ENCODE measurements at regions not wholly inside any gene's neighbourhood (a gene's known extent, or its start where the extent isn't known, plus 50 kb on each side); places are given as distances from the start of the nearest gene placed in this dataset.

- H3K27ac ChIP-seq (ENCODE audit: low read length): no peak overlapping the region
- no peaks in the 10 kb centered on the region for H3K9me3 ChIP-seq (ENCODE audit: control insufficient read depth, insufficient read depth, low read depth, low read length)
- no peak overlapping the region for H3K4me3 ChIP-seq (ENCODE audit: low read depth in 2 of 2, low read length in 2 of 2)
- ChIA-PET POLR2A (no interaction called here), CTCF (no interaction called here)
- H3K36me3 ChIP-seq (ENCODE audit: control insufficient read depth, insufficient read depth, low read length): no peaks in the 10 kb centered on the region
- no peak for ATAC-seq
- BruUV-seq (replicated peaks): no TSS peak
- no peaks in the 10 kb centered on the region for H3K27me3 ChIP-seq (ENCODE audit: control insufficient read depth, insufficient read depth, low read length)
- TF ChIP-seq POLR2AphosphoS5 (IDR thresholded peaks at IDR 0.05; ENCODE audit: low read depth, low read length) (no peak), CTCF (IDR thresholded peaks at IDR 0.05) (no peak), TCF7L2 (IDR thresholded peaks at IDR 0.05; ENCODE audit: low read depth, low read length) (no peak)
- intact Hi-C loops (cut with micrococcal nuclease; ENCODE audit: unreplicated experiment) (no loop called here), in situ Hi-C loops (cut with HindIII; ENCODE audit: low pct_unique_long_range_greater_than_20kb, low sequenced_read_pairs) (no loop called here)
- DNase-seq (ENCODE audit: low read depth, low spot score): no peak
- H3K4me1 ChIP-seq (ENCODE audit: control insufficient read depth, insufficient read depth, low read length): no peaks in the 10 kb centered on the region
These were observed 716.4 kb upstream of the NOVA1 start for GRCh38 chr14:27314231-27314630.

- H3K9me3 ChIP-seq (ENCODE audit: control insufficient read depth, insufficient read depth, low read depth, low read length): no peaks in the 10 kb centered on the region
- intact Hi-C loops (cut with micrococcal nuclease; ENCODE audit: unreplicated experiment) (no loop called here), in situ Hi-C loops (cut with HindIII; ENCODE audit: low pct_unique_long_range_greater_than_20kb, low sequenced_read_pairs) (no loop called here)
- ChIA-PET POLR2A (no interaction called here), CTCF (no interaction called here)
- no peak overlapping the region for H3K4me3 ChIP-seq (ENCODE audit: low read depth in 2 of 2, low read length in 2 of 2)
- TF ChIP-seq TCF7L2 (IDR thresholded peaks at IDR 0.05; ENCODE audit: low read depth, low read length) (no peak), REST (IDR thresholded peaks at IDR 0.05; ENCODE audit: insufficient read depth in 1 of 2, low read depth in 2 of 2, low read length in 1 of 2) (no peak), POLR2AphosphoS5 (IDR thresholded peaks at IDR 0.05; ENCODE audit: low read depth, low read length) (no peak), SIN3A (IDR thresholded peaks at IDR 0.05; ENCODE audit: borderline replicate concordance, insufficient read depth, low read depth, low read length) (no peak), CTCF (IDR thresholded peaks at IDR 0.05) (no peak)
- H3K36me3 ChIP-seq (ENCODE audit: control insufficient read depth, insufficient read depth, low read length): no peaks in the 10 kb centered on the region
- ATAC-seq (no peak), DNase-seq (ENCODE audit: low read depth, low spot score) (no peak)
- no peak overlapping the region for H3K27ac ChIP-seq (ENCODE audit: low read length)
- no peaks in the 10 kb centered on the region for H3K27me3 ChIP-seq (ENCODE audit: control insufficient read depth, insufficient read depth, low read length)
- no TSS peak for BruUV-seq (replicated peaks)
- H3K4me1 ChIP-seq (ENCODE audit: control insufficient read depth, insufficient read depth, low read length): no peaks in the 10 kb centered on the region
These were observed 717.6 kb upstream of the NOVA1 start for GRCh38 chr14:27315477-27315876.

GRCh38 chr14:27315947-27316346 lies 718.1 kb upstream of the NOVA1 start:
- H3K36me3 ChIP-seq (ENCODE audit: control insufficient read depth, insufficient read depth, low read length): no peaks in the 10 kb centered on the region
- BruUV-seq (replicated peaks): no TSS peak
- no peak for TF ChIP-seq CTCF (IDR thresholded peaks at IDR 0.05)
- TF ChIP-seq SIN3A (IDR thresholded peaks at IDR 0.05; ENCODE audit: borderline replicate concordance, insufficient read depth, low read depth, low read length): no peak
- TF ChIP-seq TCF7L2 (IDR thresholded peaks at IDR 0.05; ENCODE audit: low read depth, low read length): no peak
- no peak for TF ChIP-seq REST (IDR thresholded peaks at IDR 0.05; ENCODE audit: insufficient read depth in 1 of 2, low read depth in 2 of 2, low read length in 1 of 2)
- no peak for TF ChIP-seq POLR2AphosphoS5 (IDR thresholded peaks at IDR 0.05; ENCODE audit: low read depth, low read length)
- H3K9me3 ChIP-seq (ENCODE audit: control insufficient read depth, insufficient read depth, low read depth, low read length): no peaks in the 10 kb centered on the region
- no peaks in the 10 kb centered on the region for H3K27me3 ChIP-seq (ENCODE audit: control insufficient read depth, insufficient read depth, low read length)
- no peak overlapping the region for H3K27ac ChIP-seq (ENCODE audit: low read length)
- in situ Hi-C loops (cut with HindIII; ENCODE audit: low pct_unique_long_range_greater_than_20kb, low sequenced_read_pairs): no loop called here
- ChIA-PET CTCF (no interaction called here), POLR2A (no interaction called here)
- no peak overlapping the region for H3K4me3 ChIP-seq (ENCODE audit: low read depth in 2 of 2, low read length in 2 of 2)
- ATAC-seq: no peak
- intact Hi-C loops (cut with micrococcal nuclease; ENCODE audit: unreplicated experiment): no loop called here
- DNase-seq (ENCODE audit: low read depth, low spot score): no peak
- H3K4me1 ChIP-seq (ENCODE audit: control insufficient read depth, insufficient read depth, low read length): no peaks in the 10 kb centered on the region
